Lung microvascular endothelial cell (primary cell): ENCODE measurements at regions not wholly inside any gene's neighbourhood (a gene's known extent, or its start where the extent isn't known, plus 50 kb on each side); places are given as distances from the start of the nearest gene placed in this dataset.

Source experiments
- DNase-seq, 2 donors: peaks; one replicate each; pipeline versions ENCODE4 v3.0.0 to v3.0.0-alpha.2; 2010; ENCODE audit warnings: low read depth in 2 of 2

- peak in 1 of 2 donors; percentile 76 for DNase-seq
Observed at GRCh38 chr9:108512426-108513173, 343.2 kb downstream of the ACTL7B start.

GRCh38 chr9:108511307-108511706, 344.5 kb downstream of the ACTL7B start:
- DNase-seq: no peak

- DNase-seq: no peak
Observed at GRCh38 chr9:108496846-108497245, 358.9 kb downstream of the ACTL7B start.

- DNase-seq: no peak
Observed at GRCh38 chr9:108489567-108489966, 366.2 kb downstream of the ACTL7B start.

GRCh38 chr9:108486831-108487230, 369.0 kb downstream of the ACTL7B start:
- DNase-seq: no peak

- DNase-seq: no peak
Observed at GRCh38 chr9:108484468-108484867, 371.3 kb downstream of the ACTL7B start.

- DNase-seq: no peak
Observed at GRCh38 chr9:108483676-108484075, 372.1 kb downstream of the ACTL7B start.

- DNase-seq: no peak
Observed at GRCh38 chr9:108479989-108480652, 375.7 kb downstream of the ACTL7B start.

GRCh38 chr9:108478431-108479332, 377.1 kb downstream of the ACTL7B start:
- peak; percentile 73 to 96 for DNase-seq

GRCh38 chr9:108477529-108478006, 378.2 kb downstream of the ACTL7B start:
- peak; percentile 68 to 77 for DNase-seq

- DNase-seq: peak in 1 of 2 donors; percentile 66
Observed at GRCh38 chr9:108476574-108476973, 379.2 kb downstream of the ACTL7B start.

GRCh38 chr9:108475813-108476212, 380.0 kb downstream of the ACTL7B start:
- DNase-seq: peak in 1 of 2 donors; percentile 29

- peak in 1 of 2 donors; percentile 22 for DNase-seq
Observed at GRCh38 chr9:108474356-108474755, 381.4 kb downstream of the ACTL7B start.

- DNase-seq: peak; percentile 43 to 78
Observed at GRCh38 chr9:108473209-108474112, 382.3 kb downstream of the ACTL7B start.

GRCh38 chr9:108469654-108470053, 386.1 kb downstream of the ACTL7B start:
- DNase-seq: peak; percentile 66 to 68

- peak; percentile 49 to 61 for DNase-seq
Observed at GRCh38 chr9:108468364-108468763, 387.4 kb downstream of the ACTL7B start.

GRCh38 chr9:108467653-108468324, 388.0 kb downstream of the ACTL7B start:
- DNase-seq: peak; percentile 25 to 60

- no peak for DNase-seq
Observed at GRCh38 chr9:108467161-108467560, 388.6 kb downstream of the ACTL7B start.

GRCh38 chr9:108466304-108466703, 389.5 kb downstream of the ACTL7B start:
- peak in 1 of 2 donors; percentile 30 for DNase-seq
